ENCODE measurements at regions not wholly inside any gene's neighbourhood (a gene's known extent, or its start where the extent isn't known, plus 50 kb on each side); places are given as distances from the start of the nearest gene placed in this dataset.

DNA sequence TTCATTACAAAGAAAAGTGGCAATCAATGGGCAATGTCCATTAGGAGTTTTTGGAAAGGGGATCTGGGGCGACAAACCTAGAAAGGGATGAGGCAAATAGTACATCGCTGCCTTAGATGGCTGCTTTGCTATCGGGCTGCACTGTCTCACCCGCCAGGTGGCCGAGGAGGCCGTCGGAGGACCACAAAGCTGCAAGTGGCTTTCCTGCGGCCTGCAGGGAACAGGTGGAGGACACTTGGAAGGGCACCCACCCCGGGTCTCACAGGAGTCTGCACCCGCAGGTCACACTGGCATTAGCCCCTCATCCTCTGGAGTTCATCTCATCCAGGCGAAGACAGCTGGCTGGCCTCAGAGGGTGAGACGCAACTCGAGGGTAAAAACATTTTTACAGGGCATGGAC lies 1392.5 kb downstream of the AACS start:
- no peaks in the 10 kb centered on the region for H3K27me3 ChIP-seq (ENCODE audit: control insufficient read depth, insufficient read depth, low read length)
- DNase-seq (ENCODE audit: low read depth, low spot score): no peak
- H3K4me3 ChIP-seq (ENCODE audit: low read depth, low read length): no peak overlapping the region
- POLR2A ChIA-PET: no interaction called here
- TF ChIP-seq, protein P1, sequence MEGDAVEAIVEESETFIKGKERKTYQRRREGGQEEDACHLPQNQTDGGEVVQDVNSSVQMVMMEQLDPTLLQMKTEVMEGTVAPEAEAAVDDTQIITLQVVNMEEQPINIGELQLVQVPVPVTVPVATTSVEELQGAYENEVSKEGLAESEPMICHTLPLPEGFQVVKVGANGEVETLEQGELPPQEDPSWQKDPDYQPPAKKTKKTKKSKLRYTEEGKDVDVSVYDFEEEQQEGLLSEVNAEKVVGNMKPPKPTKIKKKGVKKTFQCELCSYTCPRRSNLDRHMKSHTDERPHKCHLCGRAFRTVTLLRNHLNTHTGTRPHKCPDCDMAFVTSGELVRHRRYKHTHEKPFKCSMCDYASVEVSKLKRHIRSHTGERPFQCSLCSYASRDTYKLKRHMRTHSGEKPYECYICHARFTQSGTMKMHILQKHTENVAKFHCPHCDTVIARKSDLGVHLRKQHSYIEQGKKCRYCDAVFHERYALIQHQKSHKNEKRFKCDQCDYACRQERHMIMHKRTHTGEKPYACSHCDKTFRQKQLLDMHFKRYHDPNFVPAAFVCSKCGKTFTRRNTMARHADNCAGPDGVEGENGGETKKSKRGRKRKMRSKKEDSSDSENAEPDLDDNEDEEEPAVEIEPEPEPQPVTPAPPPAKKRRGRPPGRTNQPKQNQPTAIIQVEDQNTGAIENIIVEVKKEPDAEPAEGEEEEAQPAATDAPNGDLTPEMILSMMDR (IDR thresholded peaks at IDR 0.05; ENCODE audit: low read depth, low read length): no peak
- H3K27ac ChIP-seq (ENCODE audit: low read depth, low read length): no peak overlapping the region
- CTCF ChIA-PET: no interaction called here
- peaks cover 34% of the 10 kb centered on the region for H3K9me3 ChIP-seq (ENCODE audit: control insufficient read depth, insufficient read depth, low read length)

DNA sequence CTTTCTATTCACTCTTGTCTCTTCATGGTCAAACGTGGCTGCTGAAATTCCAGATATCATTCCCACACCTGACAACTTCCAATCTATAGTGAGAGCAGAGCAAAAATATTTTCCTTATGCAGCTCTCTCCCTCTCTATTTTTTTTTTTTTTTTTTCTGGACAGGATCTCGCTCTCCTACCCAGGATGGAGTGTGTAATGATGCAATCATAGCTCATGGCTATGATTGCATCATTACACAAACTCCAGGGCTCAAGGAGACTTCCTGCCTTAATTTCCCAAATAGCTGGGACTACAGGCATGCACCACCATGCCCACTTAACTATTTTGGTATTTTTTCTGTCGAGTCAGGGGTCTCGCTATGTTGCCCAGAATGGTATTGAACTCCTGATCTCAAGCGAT lies 1398.9 kb downstream of the AACS start:
- H3K4me3 ChIP-seq (ENCODE audit: low read depth, low read length): no peak overlapping the region
- TF ChIP-seq, protein P1 (IDR thresholded peaks at IDR 0.05; ENCODE audit: low read depth, low read length): no peak
- ChIA-PET POLR2A (no interaction called here), CTCF (no interaction called here)
- no peak overlapping the region for H3K27ac ChIP-seq (ENCODE audit: low read depth, low read length)
- no peak for DNase-seq (ENCODE audit: low read depth, low spot score)
- no peaks in the 10 kb centered on the region for H3K27me3 ChIP-seq (ENCODE audit: control insufficient read depth, insufficient read depth, low read length)
- H3K9me3 ChIP-seq (ENCODE audit: control insufficient read depth, insufficient read depth, low read length): peaks cover 4% of the 10 kb centered on the region; the same call in 1 of the 2 replicates

DNA sequence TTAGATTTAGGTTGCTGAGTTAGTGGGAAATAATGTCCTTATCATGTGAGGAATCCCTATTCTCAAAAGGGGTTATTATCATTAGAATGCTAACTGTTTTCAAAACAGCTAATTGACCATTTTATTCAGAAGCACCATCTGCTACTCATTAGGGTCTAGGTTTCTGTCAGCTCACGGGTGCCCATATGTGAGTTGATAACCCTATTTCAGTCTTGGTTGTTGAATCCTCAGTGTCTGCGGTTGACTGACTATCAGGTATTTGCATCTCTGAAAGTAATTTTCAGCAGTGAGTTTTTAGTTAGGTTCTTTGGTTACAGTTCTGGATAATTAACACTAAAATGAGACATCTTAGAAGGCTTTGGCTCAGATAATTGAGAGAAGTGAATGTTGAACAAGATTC lies 1404.0 kb downstream of the AACS start:
- Histone ChIP-seq H3K4me3 (ENCODE audit: low read depth, low read length) (no peak overlapping the region), H3K27me3 (ENCODE audit: control insufficient read depth, insufficient read depth, low read length) (no peaks in the 10 kb centered on the region), H3K9me3 (ENCODE audit: control insufficient read depth, insufficient read depth, low read length) (no peaks in the 10 kb centered on the region; the same call in 1 of the 2 replicates), H3K27ac (ENCODE audit: low read depth, low read length) (no peak overlapping the region)
- ChIA-PET CTCF (no interaction called here), POLR2A (no interaction called here)
- TF ChIP-seq, protein P1 (IDR thresholded peaks at IDR 0.05; ENCODE audit: low read depth, low read length): no peak
- DNase-seq (ENCODE audit: low read depth, low spot score): no peak

DNA sequence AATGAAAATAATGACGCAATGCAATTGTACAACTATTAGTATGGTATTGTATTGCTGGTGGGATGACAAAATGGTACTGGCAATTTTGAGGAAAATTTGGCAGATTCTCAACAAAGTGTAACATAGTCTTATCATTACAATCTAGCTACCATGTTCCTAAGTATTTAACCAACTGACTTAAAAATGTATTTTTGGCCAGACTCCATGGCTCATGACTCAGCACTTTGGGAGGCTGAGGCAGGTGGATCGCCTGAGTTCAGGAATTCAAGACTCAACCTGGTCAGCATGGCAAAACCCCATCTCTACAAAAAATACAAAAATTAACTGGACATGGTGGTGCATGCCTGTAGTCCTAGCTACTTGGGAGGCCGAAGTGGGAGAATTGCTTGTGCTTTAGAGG lies 1409.5 kb downstream of the AACS start:
- ChIA-PET POLR2A (no interaction called here), CTCF (no interaction called here)
- TF ChIP-seq, protein P1 (IDR thresholded peaks at IDR 0.05; ENCODE audit: low read depth, low read length): no peak

DNA sequence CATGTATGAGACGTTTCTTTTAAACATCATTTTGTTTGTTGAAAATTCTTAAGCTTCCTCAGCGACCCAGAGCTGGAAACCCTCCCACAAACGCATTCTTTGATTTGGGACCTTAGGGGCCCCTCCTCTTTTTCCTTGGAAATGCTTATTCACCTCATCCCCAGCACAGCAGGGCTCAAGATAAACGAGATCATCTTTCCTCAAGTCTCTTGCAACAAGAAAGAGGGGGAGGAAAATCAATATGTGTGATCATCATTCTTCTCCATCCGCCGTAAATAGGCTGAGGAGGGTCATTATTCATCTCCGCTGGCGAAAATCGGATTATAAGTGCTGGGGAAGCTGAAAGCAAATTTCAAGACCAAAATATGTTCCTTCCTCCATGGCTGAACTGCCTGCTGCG lies 1415.2 kb downstream of the AACS start:
- CTCF ChIA-PET: no interaction called here
- POLR2A ChIA-PET: no interaction called here

More for the DNA sequence above, 1409.5 kb downstream of the AACS start:
- no peaks in the 10 kb centered on the region for H3K27me3 ChIP-seq (ENCODE audit: control insufficient read depth, insufficient read depth, low read length)
- no peak overlapping the region for H3K4me3 ChIP-seq (ENCODE audit: low read depth, low read length)
- peaks cover 21% of the 10 kb centered on the region for H3K9me3 ChIP-seq (ENCODE audit: control insufficient read depth, insufficient read depth, low read length)
- no peak for DNase-seq (ENCODE audit: low read depth, low spot score)
- H3K27ac ChIP-seq (ENCODE audit: low read depth, low read length): no peak overlapping the region

More for the DNA sequence above, 1415.2 kb downstream of the AACS start:
- Histone ChIP-seq H3K4me3 (ENCODE audit: low read depth, low read length) (no peak overlapping the region), H3K27ac (ENCODE audit: low read depth, low read length) (no peak overlapping the region), H3K9me3 (ENCODE audit: control insufficient read depth, insufficient read depth, low read length) (peaks cover 41% of the 10 kb centered on the region), H3K27me3 (ENCODE audit: control insufficient read depth, insufficient read depth, low read length) (no peaks in the 10 kb centered on the region)
- DNase-seq (ENCODE audit: low read depth, low spot score): no peak
- TF ChIP-seq, protein P1 (IDR thresholded peaks at IDR 0.05; ENCODE audit: low read depth, low read length): no peak
